GM23338 (cell line): ENCODE measurements at regions not wholly inside any gene's neighbourhood (a gene's known extent, or its start where the extent isn't known, plus 50 kb on each side); places are given as distances from the start of the nearest gene placed in this dataset.

Source experiments
- ATAC-seq: fragments of 200-7000 bp; cut with Tn5 transposase; 3 replicates; pipeline ENCODE4 v1.9.1; 2020
- DNase-seq: peaks from one replicate; pipeline ENCODE4 v3.0.0-alpha.2; 2015; ENCODE audit warnings: low spot score
- H2AFZ ChIP-seq: fragments of 200-600 bp; sonication (generic); 2 replicates; pipeline ENCODE4 v1.8.0; 2016; ENCODE audit warnings: antibody characterized with exemption, mild to moderate bottlenecking, moderate library complexity
- H3F3A ChIP-seq: fragments of 200-600 bp; sonication (generic); replicated peaks from 2 replicates; pipeline ENCODE4 v1.8.0; 2017; ENCODE audit warnings: antibody characterized with exemption, mixed run types, low read depth
- H3K27ac ChIP-seq: fragments of 200-600 bp; sonication (generic); 2 replicates; pipeline ENCODE4 v1.6.1; 2016; ENCODE audit warnings: low read depth
- H3K27me3 ChIP-seq: fragments of 200-600 bp; sonication (generic); 2 replicates; pipeline ENCODE4 v1.8.0; 2016; ENCODE audit warnings: mild to moderate bottlenecking, mixed run types, moderate library complexity; ENCODE audit not compliant: insufficient read depth
- H3K36me3 ChIP-seq: fragments of 200-600 bp; sonication (generic); 2 replicates; pipeline ENCODE4 v1.8.0; 2016; ENCODE audit warnings: mild to moderate bottlenecking; ENCODE audit not compliant: insufficient read depth
- H3K4me1 ChIP-seq: fragments of 200-600 bp; sonication (generic); 2 replicates; pipeline ENCODE4 v1.8.0; 2016; ENCODE audit warnings: mild to moderate bottlenecking, moderate library complexity; ENCODE audit not compliant: insufficient read depth
- H3K4me2 ChIP-seq: fragments of 200-600 bp; sonication (generic); 2 replicates; pipeline ENCODE4 v1.7.1; 2017; ENCODE audit warnings: mixed run types
- H3K4me3 ChIP-seq: fragments of 200-600 bp; sonication (generic); 2 replicates; pipeline ENCODE4 v1.6.1; 2016; ENCODE audit warnings: mixed run types
- H3K79me2 ChIP-seq: fragments of 200-600 bp; sonication (generic); replicated peaks from 2 replicates; pipeline ENCODE4 v1.8.0; 2017; ENCODE audit warnings: mild to moderate bottlenecking; ENCODE audit not compliant: insufficient read depth
- H3K9me2 ChIP-seq: fragments of 200-600 bp; sonication (generic); 2 replicates; pipeline ENCODE4 v1.8.0; 2017; ENCODE audit not compliant: insufficient read depth
- H4K20me1 ChIP-seq: fragments of 200-600 bp; sonication (generic); replicated peaks from 2 replicates; pipeline ENCODE4 v1.8.0; 2017; ENCODE audit warnings: mild to moderate bottlenecking; ENCODE audit not compliant: insufficient read depth
- H3K27ac Mint-ChIP-seq: 2 replicates; pipeline ENCODE4 v1.8.0; 2020; ENCODE audit warnings: inconsistent platforms, mild to moderate bottlenecking, moderate library complexity, mixed read lengths
- H3K27me3 Mint-ChIP-seq: 3 replicates; pipeline ENCODE4 v1.8.0; 2022; ENCODE audit warnings: low read depth, mild to moderate bottlenecking, moderate library complexity, mixed read lengths, inconsistent platforms; ENCODE audit not compliant: insufficient read depth, poor library complexity
- H3K36me3 Mint-ChIP-seq: 3 replicates; pipeline ENCODE4 v1.8.0; 2021; ENCODE audit warnings: low read depth, mild to moderate bottlenecking, inconsistent platforms, moderate library complexity, mixed read lengths
- H3K4me1 Mint-ChIP-seq: 3 replicates; pipeline ENCODE4 v1.8.0; 2020; ENCODE audit warnings: mild to moderate bottlenecking, inconsistent platforms, mixed read lengths
- H3K4me3 Mint-ChIP-seq: 3 replicates; pipeline ENCODE4 v1.8.0; 2021; ENCODE audit warnings: moderate library complexity, mild to moderate bottlenecking, inconsistent platforms, mixed read lengths
- H3K9me3 Mint-ChIP-seq: 3 replicates; pipeline ENCODE4 v1.8.0; 2020; ENCODE audit warnings: moderate library complexity, mild to moderate bottlenecking, inconsistent platforms, mixed read lengths
- CREB1 ChIP-seq: fragments of 250-450 bp; sonication (Bioruptor Pico); IDR thresholded peaks from 2 replicates; pipeline ENCODE4 v1.5.0; 2020; ENCODE audit warnings: low read depth, mild to moderate bottlenecking, moderate library complexity
- CTCF ChIP-seq, 2 experiments: fragments of 200-600 bp in 1 of 2; sonication (generic) in 1 of 2; conservative IDR thresholded peaks; 2 replicates each; pipeline versions ENCODE4 v1.5.1 to v1.6.1; 2016 to 2017; ENCODE audit warnings: antibody characterized with exemption in 2 of 2, low read depth in 2 of 2, mild to moderate bottlenecking in 2 of 2, moderate library complexity in 1 of 2
- ETS1 ChIP-seq: IDR thresholded peaks from 2 replicates; pipeline ENCODE4 v1.6.1; 2016; ENCODE audit warnings: antibody characterized with exemption
- EZH2 ChIP-seq: fragments of 200-600 bp; sonication (generic); IDR thresholded peaks from one replicate; pipeline ENCODE4 v1.8.0; 2017; ENCODE audit warnings: antibody characterized with exemption, mild to moderate bottlenecking, low read depth; ENCODE audit not compliant: unreplicated experiment
- EZH2phosphoT487 ChIP-seq: fragments of 200-600 bp; sonication (generic); IDR thresholded peaks from one replicate; pipeline ENCODE4 v1.8.1; 2018; ENCODE audit warnings: antibody characterized with exemption; ENCODE audit not compliant: unreplicated experiment
- NANOG ChIP-seq: IDR thresholded peaks from 2 replicates; pipeline ENCODE4 v1.6.1; 2016; ENCODE audit warnings: antibody characterized with exemption, borderline replicate concordance
- POLR2AphosphoS5 ChIP-seq: IDR thresholded peaks from 2 replicates; pipeline ENCODE4 v1.6.1; 2016; ENCODE audit warnings: antibody characterized with exemption, low read depth
- STAT1 ChIP-seq: IDR thresholded peaks from one replicate; pipeline ENCODE4 v1.6.1; 2016; ENCODE audit warnings: antibody characterized with exemption; ENCODE audit not compliant: unreplicated experiment
- ZNF114 ChIP-seq: fragments of 250-450 bp; sonication (Bioruptor Pico); IDR thresholded peaks from 2 replicates; pipeline ENCODE4 v1.5.0; 2020; ENCODE audit warnings: mild to moderate bottlenecking, moderate library complexity
- ZNF331 ChIP-seq: fragments of 250-450 bp; sonication (Bioruptor Pico); IDR thresholded peaks from 2 replicates; pipeline ENCODE4 v1.5.0; 2020; ENCODE audit warnings: low read depth, mild to moderate bottlenecking, moderate library complexity
- ZNF462 ChIP-seq: fragments of 250-450 bp; sonication (Bioruptor Pico); IDR thresholded peaks from 2 replicates; pipeline ENCODE4 v1.5.0; 2020; ENCODE audit warnings: mild to moderate bottlenecking, moderate library complexity

GRCh38 chr13:31686670-31687425 lies 52.5 kb upstream of the RXFP2 start:
- Histone ChIP-seq H3F3A (no peaks in the 10 kb centered on the region), H3K79me2 (no peaks in the 10 kb centered on the region), H3K4me1 (peaks cover 9% of the 10 kb centered on the region; the same call in 1 of the 2 replicates), H3K4me3 (no peak overlapping the region), H3K4me2 (no peak overlapping the region), H3K9me2 (peaks cover 22% of the 10 kb centered on the region; the same call in 1 of the 2 replicates), H3K27ac (no peak overlapping the region), H4K20me1 (no peaks in the 10 kb centered on the region), H2AFZ (peak overlapping the region; percentile 4; the same call in 1 of the 2 replicates), H3K27me3 (no peaks in the 10 kb centered on the region), H3K36me3 (no peaks in the 10 kb centered on the region)
- Mint-ChIP-seq H3K27me3 (peaks cover 6% of the 10 kb centered on the region), H3K9me3 (no peaks in the 10 kb centered on the region; the same call in 2 of the 3 replicates), H3K36me3 (peaks cover 3% of the 10 kb centered on the region; the same call in 1 of the 3 replicates), H3K4me3 (no peak overlapping the region), H3K4me1 (peaks cover 9% of the 10 kb centered on the region), H3K27ac (no peak overlapping the region)
- no peak for TF ChIP-seq CTCF (conservative IDR thresholded peaks at IDR 0.05; ENCODE audit: low read depth in 2 of 2)
- TF ChIP-seq POLR2AphosphoS5, result no peak
- TF ChIP-seq NANOG, result no peak
- TF ChIP-seq ZNF114 (CRISPR knock-in tag), result no peak
- no peak for TF ChIP-seq STAT1
- no peak for TF ChIP-seq CREB1 (CRISPR knock-in tag)
- no peak for TF ChIP-seq EZH2
- no peak for TF ChIP-seq EZH2phosphoT487
- TF ChIP-seq ETS1, result no peak
- TF ChIP-seq ZNF331, result no peak
- no peak for TF ChIP-seq ZNF462
- DNase-seq (no peak), ATAC-seq (no peak)
